GM23248 (cell line): ENCODE measurements at regions not wholly inside any gene's neighbourhood (a gene's known extent, or its start where the extent isn't known, plus 50 kb on each side); places are given as distances from the start of the nearest gene placed in this dataset.

Source experiments
- EZH2 ChIP-seq: fragments of 200-600 bp; sonication (generic); IDR thresholded peaks from 2 replicates; pipeline ENCODE4 v1.6.1; 2018; ENCODE audit warnings: antibody characterized with exemption, mild to moderate bottlenecking; ENCODE audit not compliant: insufficient read depth, poor library complexity, severe bottlenecking
- EZH2phosphoT487 ChIP-seq: fragments of 200-600 bp; sonication (generic); IDR thresholded peaks from 2 replicates; pipeline ENCODE4 v1.6.1; 2018; ENCODE audit warnings: antibody characterized with exemption, moderate library complexity, mild to moderate bottlenecking, low read depth; ENCODE audit not compliant: insufficient read depth

GRCh38 chr21:23127973-23128372 lies 2129.8 kb downstream of the NCAM2 start:
- TF ChIP-seq EZH2, result no peak
- no peak for TF ChIP-seq EZH2phosphoT487
